T47D (cell line): ENCODE measurements at regions not wholly inside any gene's neighbourhood (a gene's known extent, or its start where the extent isn't known, plus 50 kb on each side); places are given as distances from the start of the nearest gene placed in this dataset.

Source experiments
- DNase-seq, 2 experiments: peaks; one replicate each; pipeline versions ENCODE4 v3.0.0 to v3.0.0-alpha.2; 2011 to 2012; ENCODE audit warnings: low read depth in 1 of 2, low spot score in 1 of 2
- JUND ChIP-seq: IDR thresholded peaks from 2 replicates; pipeline ENCODE4 v1.6.1; 2012; ENCODE audit warnings: low read depth
- in situ Hi-C: cut with HindIII; loops from 2 replicates; pipeline ENCODE4 v1.10.0; 2016; ENCODE audit warnings: low sequenced_read_pairs, low pct_unique_long_range_greater_than_20kb

DNA sequence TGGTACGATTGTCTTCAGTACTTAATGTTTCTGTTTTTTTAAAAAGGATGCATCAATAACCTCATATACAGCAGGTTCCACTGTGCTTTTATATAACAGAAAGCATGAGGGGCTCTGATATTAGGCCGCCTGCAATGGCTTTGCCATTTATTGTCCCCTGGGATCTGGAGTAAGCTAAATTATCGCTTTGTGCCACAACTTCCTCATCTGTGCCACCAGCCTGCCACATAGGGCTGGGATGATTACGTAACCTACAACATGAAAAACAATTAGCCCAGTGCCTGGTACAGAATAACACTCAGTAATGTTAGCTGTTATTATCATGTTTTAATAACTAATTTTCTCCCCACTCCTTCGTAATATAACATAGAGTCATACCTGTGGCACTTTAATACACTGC, 65.5 kb upstream of the TRIM2 start:
- no peak for DNase-seq
- TF ChIP-seq JUND, result no peak
- in situ Hi-C loops, result no loop called here

DNA sequence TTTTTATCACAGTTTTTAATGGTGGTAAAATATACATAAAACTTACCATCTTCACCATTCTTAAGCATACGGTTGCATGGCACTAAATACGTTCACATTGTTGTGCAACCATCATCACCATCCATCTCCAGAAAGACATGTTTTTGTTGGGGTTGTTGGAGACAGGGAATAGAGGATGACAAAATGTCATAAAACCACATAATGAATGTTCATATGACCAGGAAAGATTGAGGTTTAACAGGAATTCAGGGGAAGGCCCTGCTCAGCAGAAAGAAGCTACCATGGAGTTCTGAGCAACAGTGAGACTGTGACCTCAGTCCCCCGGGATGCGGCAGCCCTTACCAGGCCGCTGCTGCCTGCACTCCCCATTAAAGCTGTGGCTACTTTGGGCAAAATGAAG, 63.9 kb upstream of the TRIM2 start:
- TF ChIP-seq JUND, result no peak
- no peak for DNase-seq
- in situ Hi-C loops, result no loop called here

DNA sequence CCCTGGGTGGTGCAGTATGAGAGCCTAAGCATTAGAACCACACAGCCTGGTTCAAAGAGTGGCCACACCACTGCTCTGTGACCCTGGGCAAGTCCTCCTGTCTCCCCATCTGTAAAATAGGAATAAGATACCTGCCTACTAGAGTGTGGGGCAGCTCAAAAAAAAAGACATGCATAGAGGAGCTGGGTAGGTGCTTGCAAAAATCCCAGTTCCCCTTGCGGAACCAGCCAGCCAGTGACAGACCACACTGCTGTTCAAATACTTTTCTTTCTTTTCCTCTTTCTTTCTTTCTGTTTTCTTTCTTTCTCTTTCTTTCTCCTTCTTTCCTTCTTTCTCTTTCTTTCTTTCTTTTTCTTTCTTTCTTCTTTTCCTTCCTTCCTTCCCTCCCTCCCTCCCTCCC, 63.0 kb upstream of the TRIM2 start:
- TF ChIP-seq JUND, result no peak
- no peak for DNase-seq
- in situ Hi-C loops, result no loop called here

DNA sequence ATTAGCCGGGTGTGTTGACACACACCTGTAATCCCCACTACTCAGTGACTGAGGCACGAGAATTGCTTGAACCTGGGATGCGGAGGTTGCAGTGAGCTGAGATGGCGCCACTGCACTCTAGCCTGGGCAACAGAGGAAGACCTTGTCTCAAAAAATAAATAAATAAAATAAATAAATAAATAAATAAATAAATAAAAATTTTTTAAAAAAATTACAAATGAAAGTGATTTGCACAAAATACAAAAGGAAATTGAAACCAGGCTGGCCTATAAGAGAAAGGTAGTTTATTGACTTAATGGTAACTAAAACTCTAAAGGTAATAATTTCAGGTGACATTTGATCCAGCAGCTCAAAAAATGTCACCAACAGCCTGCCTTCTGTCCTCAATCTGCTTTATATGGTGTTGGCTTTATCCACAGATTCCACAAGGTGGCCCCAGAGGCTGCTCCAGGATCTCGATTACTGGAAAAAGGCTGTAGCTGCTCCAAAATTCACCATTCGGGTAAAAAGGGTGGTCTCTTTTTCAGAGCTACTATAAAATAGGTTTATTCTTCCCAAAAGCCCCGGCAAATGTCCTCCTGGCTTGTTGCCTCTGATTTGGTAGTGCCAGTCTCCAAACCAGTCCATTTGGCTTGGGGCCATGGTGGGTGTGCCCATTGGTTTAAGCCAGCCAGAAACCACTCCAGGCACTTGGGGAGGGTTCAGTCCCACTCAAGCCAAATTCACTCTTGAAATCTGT, 61.4 kb upstream of the TRIM2 start:
- no peak for TF ChIP-seq JUND
- in situ Hi-C loops, result no loop called here
- peak; percentile 37 to 69 for DNase-seq

DNA sequence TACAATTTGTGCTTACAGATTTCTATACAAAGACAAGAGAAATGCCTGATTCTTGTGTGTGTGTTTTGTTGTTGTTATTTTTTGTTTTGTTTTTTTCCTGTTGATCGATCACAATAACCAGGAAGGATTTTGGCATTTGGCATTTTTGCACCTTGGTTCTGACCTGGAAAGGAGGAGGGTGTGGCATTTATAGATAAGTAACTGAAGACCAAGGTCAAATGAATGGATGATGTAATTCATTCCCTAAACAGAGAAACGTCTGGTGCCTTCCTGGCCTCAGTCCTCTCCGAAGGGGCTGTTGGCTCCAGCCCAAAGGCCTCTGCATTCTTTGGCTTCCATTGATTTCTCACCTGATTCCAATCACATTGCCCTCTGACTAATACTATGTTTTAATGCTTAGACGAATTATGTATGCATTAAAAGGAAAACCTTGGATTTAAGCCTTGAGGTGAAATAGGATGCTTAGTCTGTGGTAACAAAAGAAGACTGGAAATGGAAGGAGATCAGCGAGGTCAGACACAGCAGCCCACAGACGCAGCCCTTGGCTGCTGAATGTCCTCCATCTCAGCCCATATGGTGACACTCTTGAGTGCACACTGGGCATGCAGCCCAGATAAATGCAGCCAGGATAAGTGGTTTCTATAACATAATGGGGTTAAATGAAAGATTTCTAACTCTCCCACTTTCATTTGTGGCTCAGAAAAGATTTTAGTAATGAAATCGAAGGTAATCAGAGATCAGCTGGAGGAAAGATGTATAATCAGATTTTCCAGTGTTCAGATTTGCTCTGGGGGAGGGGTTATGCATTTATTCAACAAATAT, 60.5 kb upstream of the TRIM2 start:
- DNase-seq, result no peak
- no peak for TF ChIP-seq JUND
- in situ Hi-C loops, result no loop called here

DNA sequence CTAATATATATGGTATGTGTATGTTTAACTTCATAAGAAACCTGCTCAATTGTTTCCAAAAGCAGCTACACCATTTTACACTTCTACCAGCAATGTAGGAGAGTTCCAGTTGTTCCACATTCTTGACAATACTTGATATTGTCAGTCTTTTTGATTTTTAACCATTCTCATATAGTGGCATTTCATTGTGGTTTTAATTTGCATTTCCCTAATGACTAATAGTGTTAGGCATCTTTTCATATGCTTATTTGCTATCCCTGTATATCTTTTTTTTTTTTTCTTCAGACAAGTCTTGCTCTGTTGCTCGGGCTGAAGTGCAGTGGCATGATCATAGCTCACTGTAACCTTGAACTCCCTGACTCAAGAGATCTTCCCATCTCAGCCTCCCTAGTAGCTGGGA, 58.2 kb upstream of the TRIM2 start:
- DNase-seq, result no peak
- in situ Hi-C loops, result no loop called here
- no peak for TF ChIP-seq JUND

DNA sequence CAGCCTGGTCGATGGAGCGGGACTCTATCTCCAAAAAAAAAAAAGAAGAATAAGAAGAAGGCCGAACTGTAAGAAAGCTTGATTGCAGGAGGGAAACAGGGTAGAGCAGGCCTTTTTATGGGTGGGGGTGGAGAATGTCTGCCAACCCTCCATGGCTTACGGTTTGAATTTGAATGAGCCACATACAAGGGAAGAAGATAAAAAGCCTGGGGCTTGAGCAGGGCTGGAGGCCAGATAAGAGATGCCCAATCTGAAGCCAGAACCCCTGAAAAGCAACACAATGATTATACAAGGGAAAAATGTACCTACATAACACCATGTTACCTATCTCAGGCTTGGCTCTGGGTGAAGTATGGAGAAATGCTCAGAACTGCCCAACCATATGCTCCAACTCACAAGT, 57.3 kb upstream of the TRIM2 start:
- in situ Hi-C loops, result no loop called here
- DNase-seq, result no peak
- TF ChIP-seq JUND, result no peak

DNA sequence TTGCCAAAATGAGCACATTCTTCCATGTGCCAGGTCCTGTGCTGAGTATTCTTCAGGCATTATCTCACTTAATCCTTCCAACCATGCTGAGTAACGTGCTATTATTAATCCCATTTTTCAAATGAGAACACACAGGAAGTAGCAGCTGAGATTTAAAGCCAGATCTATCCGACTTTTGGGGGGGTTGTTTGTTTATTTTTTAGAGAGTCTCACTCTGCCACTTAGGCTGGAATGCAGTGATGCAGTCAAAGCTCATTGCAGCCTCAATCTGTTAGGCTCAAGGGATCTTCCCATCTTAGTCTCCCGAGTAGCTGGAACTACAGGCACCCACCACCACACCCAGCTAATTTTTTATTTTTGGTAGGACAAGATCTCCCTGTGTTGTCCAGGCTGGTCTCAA, 55.5 kb upstream of the TRIM2 start:
- in situ Hi-C loops, result no loop called here
- no peak for TF ChIP-seq JUND
- DNase-seq, result no peak

DNA sequence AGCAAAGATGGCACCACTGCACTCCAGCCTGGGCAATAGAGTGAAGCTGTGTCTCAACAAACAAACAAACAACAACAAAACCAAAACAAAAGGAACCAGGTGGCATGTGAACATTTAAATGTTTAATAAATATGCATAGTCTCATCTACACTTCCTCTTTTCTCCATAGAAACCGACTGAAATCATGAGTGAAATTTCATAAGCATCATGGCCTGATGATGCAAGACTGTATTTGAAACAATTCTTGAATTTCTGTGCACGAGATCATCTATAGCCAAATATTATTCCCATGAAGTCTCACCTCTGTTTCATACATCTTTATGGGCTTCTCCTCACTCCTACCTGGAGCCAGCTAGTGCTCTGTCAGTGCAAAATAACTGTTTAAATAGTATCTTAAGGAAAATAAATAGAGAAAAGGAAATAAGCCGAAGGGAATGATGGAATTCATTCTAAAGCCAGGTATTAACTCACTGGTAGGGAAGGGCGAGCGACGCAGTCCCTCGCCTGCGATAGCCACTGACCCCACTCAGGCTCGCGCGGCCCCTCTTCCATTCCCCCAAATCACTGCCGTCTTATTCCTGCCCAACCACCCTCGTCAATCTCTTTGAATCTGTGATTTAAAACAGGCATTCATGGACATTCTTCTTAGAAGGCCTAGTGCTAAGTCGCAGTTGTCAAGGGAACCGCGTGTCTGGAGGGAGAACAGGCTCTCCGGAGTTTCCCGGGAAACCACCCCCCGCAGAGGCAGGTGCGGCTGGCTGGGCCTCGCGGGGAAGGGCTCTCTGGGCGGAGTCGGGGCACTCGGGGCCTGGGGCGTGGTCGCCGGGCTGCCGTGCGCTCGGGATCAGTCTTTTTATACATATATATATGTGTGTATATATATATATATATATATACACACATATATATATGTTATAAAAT, 52.4 kb upstream of the TRIM2 start:
- peak in 1 of 2 experiments; percentile 13 for DNase-seq
- no peak for TF ChIP-seq JUND
- in situ Hi-C loops, result no loop called here

DNA sequence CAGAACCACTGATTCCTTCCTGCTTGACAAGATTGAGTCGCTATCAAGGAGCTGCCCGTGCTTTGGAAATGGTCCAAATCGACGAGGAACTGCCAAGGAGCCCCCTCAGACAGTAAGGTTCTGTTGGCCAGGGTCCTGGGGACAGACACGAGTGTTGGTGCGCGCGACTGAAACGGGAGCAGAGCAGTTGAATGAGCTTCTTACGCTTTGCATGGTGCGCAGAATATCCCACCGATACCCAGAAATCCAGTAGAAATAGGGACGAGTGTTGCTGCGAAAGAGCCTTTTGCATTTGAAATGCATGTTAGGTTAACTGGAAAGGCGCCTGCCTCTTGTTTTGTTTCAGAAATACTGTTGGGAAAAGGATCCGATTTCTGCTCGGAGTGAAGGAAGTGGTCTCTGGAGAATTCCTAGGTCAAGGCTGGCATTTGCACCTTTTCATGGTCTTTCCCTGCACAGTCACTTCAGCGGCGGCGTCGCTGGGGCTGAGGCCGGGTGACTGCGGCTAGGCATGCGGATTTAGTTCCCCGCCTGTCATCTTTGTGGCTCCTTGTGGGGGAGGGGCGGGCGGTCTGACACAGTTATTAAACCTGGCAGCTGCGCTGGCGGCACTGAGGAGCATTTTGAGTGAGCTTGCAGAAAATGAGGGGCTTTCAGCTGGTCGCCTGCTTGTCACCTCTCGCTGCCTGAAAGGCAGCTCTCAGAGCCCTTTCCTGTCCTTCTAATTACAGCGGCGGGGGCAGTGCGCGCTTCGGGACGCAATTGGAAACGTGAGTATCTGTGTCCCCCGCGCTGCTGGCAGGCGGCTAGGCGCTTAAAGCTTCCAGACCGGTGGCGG, 51.5 kb upstream of the TRIM2 start:
- TF ChIP-seq JUND, result no peak
- peak; percentile 15 to 21 for DNase-seq
- in situ Hi-C loops, result no loop called here

DNA sequence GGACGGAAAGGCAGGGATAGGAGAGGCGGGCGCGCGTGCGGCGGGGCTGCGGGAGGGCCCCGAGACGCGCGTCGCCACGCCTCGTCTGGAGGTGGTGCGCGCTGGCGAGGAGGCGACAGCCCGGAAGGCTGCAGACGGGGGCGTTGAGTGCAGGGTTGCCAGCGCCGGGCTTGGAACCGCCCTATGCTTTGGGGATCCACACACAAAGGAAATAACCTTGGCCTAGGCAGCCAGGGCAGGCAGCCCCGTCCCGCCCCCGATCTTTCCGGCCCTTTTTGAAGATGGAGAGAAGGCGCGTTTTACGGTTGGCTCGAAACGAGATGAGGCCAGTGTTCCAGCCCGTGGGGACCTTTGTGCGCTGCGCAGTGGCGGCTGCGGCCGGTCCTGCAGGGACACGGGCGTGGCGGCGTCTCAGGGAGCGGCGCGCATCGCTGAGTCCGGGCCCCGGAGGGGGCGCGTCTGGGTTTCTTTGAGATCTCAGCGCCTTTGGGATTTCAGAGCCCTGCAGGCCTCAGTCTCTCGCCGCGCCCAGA, 50.8 kb upstream of the TRIM2 start:
- TF ChIP-seq JUND, result no peak
- in situ Hi-C loops, result no loop called here
- DNase-seq, result peak; percentile 39 to 55
